GM12872 (cell line): ENCODE measurements at regions not wholly inside any gene's neighbourhood (a gene's known extent, or its start where the extent isn't known, plus 50 kb on each side); places are given as distances from the start of the nearest gene placed in this dataset.

Experiments used
- TF ChIP-seq, protein P1 (sequence below): IDR thresholded peaks from 3 replicates; pipeline ENCODE4 v1.5.1; 2011; ENCODE audit warnings: low read depth, mild to moderate bottlenecking, low read length, moderate library complexity; ENCODE audit not compliant: insufficient read depth

DNA sequence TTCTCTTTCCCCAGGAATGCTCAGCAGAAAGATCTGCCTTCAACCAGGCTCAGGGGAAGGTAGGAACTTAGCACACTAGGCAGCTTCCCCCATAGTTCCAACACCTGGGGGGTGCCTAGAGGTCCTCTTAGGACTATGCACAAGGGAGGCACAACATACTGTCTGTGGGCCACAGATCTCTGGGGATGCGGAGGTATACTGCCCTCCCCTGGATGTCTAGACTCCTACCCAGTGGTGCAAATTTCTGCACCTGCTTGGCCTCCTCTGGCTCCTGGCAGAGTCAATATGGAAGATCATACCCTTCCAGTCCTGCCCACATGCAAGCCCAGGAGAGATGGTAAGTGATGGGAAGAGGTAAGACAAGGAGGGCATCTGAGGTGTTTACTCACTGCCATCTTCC is 247.5 kb upstream of the DAPK1 start:
- TF ChIP-seq, protein P1, sequence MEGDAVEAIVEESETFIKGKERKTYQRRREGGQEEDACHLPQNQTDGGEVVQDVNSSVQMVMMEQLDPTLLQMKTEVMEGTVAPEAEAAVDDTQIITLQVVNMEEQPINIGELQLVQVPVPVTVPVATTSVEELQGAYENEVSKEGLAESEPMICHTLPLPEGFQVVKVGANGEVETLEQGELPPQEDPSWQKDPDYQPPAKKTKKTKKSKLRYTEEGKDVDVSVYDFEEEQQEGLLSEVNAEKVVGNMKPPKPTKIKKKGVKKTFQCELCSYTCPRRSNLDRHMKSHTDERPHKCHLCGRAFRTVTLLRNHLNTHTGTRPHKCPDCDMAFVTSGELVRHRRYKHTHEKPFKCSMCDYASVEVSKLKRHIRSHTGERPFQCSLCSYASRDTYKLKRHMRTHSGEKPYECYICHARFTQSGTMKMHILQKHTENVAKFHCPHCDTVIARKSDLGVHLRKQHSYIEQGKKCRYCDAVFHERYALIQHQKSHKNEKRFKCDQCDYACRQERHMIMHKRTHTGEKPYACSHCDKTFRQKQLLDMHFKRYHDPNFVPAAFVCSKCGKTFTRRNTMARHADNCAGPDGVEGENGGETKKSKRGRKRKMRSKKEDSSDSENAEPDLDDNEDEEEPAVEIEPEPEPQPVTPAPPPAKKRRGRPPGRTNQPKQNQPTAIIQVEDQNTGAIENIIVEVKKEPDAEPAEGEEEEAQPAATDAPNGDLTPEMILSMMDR = 0 out of 3 replicates have a peak, but pooled peaks have one; percentile 10

DNA sequence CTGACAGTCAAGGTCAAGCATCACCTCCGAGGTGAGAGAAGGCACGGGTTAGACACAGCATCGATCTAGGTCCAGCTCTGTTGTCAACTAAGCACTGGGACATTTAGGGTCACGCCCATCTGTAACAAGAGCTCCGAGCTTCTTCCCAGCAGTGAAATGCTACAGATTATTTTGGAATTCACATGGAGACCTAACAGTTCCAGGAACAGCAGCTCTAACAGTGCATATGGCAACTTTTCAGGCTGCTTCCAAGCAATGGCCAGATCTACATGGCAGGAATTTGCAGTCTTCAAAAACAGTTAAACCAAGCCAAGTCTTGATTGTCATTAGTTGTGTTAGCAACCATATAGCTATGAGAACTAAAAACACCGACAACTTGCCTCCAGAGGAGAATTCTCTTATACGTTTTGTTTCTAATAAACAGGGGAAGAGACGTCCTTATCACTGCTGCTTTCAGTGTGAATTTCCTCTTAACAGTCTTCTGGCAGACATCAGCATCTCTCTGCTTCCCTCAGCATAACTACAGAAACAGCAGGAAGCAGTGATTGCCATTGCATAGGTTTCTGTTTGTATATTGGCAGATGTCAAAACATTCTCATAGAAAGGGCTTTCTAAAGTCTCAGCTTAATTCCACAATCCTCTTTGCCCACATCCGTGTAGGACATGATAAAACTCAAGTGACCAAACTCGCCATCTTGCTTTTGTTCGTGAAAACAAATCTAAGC is 242.1 kb upstream of the DAPK1 start:
- TF ChIP-seq, protein P1 = no peak

DNA sequence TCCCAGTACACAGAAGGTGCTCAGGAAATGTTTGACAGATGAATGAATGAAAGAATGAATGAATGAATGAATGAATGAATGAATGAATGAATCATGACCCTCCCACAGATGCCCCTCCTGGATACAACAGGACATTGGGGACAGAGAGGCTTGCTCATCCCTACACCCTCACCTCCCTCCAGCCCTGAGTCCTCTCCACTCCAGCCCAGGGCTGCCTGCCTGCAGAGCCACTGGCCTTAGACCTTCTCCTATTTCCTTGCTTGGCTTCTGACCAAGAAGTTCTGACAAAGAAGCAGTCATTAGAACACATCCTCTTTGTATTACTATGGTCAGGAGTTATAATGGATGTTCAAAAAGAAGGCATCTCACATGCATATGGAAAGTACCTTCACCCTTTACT is 240.7 kb upstream of the DAPK1 start:
- TF ChIP-seq, protein P1 = no peak

DNA sequence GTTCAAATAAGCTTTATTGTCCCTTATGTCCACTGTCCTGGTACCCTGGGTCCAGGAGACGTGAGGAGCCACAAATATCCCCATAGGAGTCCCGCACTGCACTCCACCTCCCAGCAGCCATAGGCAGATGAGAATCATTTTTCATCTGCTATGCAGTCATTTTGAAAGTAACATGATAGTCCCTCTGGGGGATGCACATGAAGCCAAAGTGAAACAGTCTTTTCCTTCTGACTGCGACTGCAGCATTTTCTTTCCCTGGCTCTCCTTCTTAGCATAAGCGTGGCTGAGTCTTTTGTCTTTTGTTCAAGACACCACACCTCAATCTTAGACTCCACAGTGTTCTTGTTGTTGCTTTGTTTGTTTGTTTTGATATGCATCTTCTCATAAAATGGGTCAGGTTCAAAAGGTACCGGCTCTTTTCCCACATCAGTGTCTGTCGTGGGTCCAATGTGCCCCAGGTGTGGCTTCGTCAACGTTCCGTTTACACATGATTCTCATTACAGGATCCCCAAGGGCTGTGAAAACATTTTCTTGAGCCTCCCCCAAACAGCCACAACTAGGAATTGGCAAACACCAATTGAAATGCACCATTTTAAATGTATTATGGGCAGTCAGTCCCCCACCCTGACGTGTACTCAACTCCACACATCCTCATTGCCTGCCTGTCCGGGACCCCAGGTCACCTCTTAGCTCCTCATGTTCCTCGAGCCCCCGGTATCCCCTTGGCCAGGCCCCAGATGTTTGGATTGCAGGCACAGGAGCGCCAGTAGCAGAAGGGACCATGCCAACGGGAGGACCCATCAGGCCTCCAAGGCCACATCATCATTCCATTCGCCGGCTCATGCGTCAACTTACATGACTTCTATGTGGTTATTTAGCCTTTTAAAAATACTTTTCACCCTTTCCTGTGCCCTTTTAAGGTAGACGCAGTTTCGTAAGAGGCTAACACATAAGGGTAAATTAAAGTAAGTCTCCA is 237.8 kb upstream of the DAPK1 start:
- TF ChIP-seq, protein P1 = no peak

DNA sequence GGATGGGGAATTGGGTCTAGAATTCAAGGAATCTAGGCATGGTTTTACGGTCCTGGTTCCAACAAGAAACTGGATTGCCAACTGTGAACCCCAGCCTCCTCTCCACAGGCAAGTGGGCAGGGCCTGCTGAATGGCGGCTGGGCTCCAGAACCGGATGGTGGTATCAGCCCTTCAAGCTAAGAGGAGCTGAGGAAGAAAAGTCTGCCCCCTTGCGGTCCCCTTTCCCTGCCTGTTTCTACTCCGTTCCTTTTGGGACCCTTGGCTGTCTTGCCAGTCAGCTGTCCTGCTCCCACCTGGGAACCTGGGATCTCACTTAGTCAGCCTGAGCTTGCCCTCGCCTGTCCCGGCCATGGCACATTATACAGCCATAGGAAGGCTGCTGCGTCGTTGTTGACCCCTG is 234.4 kb upstream of the DAPK1 start:
- TF ChIP-seq, protein P1 = peak; percentile 31; the same call in 1 of the 3 replicates

DNA sequence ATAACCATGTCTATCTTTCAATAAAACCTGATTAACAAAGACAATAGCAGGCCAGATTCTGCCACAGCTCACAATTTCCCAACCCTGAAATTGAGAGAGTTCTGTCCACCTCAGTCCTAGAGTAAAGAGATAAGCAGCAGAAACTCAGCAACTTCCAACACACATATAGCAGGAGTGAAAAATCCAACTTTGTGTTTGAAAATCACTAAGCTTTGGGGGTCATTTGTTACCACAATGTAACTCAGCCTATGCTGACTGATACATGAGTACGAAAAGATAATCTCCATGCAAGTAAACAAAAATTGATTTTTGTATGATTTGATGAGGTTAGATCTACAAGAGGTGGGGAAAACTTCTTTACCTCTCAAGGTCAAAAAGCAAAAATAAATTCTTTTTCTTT is 231.0 kb upstream of the DAPK1 start:
- TF ChIP-seq, protein P1 = no peak
